ENCODE measurements at regions not wholly inside any gene's neighbourhood (a gene's known extent, or its start where the extent isn't known, plus 50 kb on each side); places are given as distances from the start of the nearest gene placed in this dataset.

DNA sequence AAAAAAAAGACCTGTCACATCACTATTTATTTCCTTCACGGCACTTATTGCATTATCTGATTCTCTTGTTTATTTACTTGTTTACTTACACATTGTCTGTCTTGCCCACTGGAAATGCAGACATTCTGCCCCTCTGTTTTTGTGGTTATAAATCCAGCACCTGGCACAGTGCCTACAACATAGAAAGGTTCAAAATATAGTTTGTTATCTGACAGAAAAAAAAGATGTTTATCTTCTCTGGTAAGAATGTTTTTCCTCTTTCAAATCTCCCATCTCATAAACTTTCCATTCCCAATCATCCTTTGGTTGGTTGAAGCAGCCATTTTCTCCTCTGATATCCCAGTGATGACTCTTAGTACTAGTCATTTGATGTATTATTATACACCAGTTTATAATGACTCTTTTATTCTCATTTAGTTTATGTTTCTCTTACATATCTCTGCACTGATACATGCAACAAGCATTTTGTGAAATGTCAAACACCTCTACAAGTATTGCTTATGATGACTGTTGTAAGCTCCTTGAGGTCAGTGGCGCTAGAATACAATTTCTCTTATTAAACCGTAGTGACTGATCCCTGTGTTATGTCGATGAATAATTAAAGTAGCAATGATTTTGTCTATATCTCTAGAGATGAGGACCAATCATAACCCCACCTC, 398.4 kb upstream of the TBL1XR1 start:
- TF ChIP-seq, protein P1, sequence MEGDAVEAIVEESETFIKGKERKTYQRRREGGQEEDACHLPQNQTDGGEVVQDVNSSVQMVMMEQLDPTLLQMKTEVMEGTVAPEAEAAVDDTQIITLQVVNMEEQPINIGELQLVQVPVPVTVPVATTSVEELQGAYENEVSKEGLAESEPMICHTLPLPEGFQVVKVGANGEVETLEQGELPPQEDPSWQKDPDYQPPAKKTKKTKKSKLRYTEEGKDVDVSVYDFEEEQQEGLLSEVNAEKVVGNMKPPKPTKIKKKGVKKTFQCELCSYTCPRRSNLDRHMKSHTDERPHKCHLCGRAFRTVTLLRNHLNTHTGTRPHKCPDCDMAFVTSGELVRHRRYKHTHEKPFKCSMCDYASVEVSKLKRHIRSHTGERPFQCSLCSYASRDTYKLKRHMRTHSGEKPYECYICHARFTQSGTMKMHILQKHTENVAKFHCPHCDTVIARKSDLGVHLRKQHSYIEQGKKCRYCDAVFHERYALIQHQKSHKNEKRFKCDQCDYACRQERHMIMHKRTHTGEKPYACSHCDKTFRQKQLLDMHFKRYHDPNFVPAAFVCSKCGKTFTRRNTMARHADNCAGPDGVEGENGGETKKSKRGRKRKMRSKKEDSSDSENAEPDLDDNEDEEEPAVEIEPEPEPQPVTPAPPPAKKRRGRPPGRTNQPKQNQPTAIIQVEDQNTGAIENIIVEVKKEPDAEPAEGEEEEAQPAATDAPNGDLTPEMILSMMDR (IDR thresholded peaks at IDR 0.05): no peak
- TF ChIP-seq POLR2A (IDR thresholded peaks at IDR 0.05): no peak

Data from ovary (tissue), 3 donors.